ENCODE measurements at regions not wholly inside any gene's neighbourhood (a gene's known extent, or its start where the extent isn't known, plus 50 kb on each side); places are given as distances from the start of the nearest gene placed in this dataset.

GRCh38 chr10:3528271-3528670 lies 256.7 kb downstream of the KLF6 start:
- FAIRE-seq = no peak
- DNase-seq (ENCODE audit: insufficient read length, low spot score) = no peak

GRCh38 chr10:3527869-3528268 lies 257.1 kb downstream of the KLF6 start:
- no peak for DNase-seq (ENCODE audit: insufficient read length, low spot score)

GRCh38 chr10:3526727-3527501 lies 258.1 kb downstream of the KLF6 start:
- no peak for DNase-seq (ENCODE audit: insufficient read length, low spot score)
- no peak for FAIRE-seq

More at GRCh38 chr10:3527869-3528268, 257.1 kb downstream of the KLF6 start:
- no peak for FAIRE-seq

GRCh38 chr10:3525832-3526449 lies 259.1 kb downstream of the KLF6 start:
- FAIRE-seq = no peak
- no peak for DNase-seq (ENCODE audit: insufficient read length, low spot score)

DNA sequence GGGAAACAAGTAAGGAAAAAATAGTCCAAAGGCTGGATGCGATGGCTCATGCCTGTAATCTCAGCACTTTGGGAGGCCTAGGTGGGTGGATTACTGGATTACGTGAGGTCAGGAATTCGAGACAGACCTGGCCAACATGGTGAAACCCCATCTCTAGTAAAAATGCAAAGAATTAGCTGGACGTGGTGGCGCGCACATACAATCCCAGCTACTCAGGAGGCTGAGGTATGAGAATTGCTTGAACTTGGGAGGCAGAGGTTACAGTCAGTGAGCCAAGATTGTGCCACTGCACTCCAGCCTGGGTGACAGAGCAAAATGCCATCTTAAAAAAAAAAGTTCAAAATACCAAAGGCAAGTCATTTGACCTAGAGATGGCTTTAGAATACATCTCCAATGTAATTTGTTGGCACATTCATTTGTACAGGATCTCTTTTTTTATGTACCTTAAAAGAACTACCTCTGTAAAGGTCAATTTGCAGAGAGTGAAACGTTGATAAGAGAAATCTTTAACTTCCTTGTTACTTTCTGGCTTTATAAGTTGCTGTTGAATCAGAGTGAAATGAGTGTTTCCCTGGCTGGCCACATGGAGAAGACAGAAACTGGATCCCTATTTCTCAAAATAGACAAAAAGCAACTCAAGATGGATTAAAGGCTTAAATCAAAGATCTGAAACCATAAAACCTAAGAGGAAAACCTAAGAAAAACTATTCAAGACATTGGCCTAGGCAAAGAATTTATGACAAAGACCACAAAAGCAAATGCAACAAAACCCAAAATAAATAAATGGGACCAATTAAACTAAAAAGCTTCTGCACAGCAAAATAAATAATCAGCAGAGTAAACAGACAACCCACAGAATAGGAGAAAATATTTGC lies 260.7 kb downstream of the KLF6 start:
- FAIRE-seq (no peak), DNase-seq (ENCODE audit: insufficient read length, low spot score) (no peak)

DNA sequence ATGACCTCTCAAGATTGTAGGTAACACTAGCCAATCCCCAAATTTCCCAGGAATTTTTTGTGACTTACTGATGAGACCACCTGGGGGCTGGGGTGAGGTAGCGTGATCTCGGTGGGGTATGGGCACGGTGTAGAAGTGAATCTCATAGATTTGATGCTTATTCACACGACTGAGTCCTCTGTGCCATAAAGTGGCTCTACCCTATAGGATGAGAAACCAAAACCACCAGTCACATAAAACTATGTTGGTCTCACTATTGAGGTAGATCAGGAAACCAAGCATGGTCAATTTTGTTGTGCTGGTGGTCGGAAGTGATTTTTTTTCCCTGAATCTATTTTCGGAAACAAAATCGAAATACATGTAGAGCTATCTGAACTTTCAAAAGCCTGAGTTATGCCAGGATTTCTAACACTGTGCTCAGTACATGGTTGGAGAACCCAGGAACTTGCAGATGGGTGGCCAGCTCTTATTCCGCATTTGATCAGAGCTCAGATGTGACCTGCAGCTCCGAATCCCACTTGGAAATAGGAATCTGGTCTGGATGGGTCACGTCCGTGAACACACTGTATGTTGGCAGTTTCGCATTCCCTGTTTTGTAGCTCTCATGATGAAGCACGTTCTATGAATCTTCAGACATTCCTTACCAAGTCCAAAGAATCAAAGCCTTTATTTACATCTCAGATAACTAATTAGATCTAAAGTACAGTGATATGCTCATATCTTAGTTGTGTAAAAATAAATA lies 261.5 kb downstream of the KLF6 start:
- FAIRE-seq (no peak), DNase-seq (ENCODE audit: insufficient read length, low spot score) (no peak)

DNA sequence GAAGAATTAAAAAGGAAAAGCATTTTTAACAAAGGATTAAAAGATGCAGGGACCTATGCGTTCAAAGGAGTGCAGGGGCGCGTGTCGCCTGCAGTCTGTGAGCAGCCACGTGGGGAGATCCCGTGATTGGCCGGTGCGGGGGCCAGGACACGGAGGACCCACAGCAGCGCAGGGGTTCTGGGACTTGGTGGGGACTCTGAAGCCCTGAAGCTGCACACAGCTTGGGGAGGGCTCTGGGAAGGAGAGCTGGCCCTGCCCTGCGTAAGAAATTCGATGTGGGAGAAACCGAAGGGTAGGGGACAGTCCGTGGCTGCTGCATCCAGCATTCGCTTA lies 268.1 kb downstream of the KLF6 start:
- DNase-seq (ENCODE audit: insufficient read length, low spot score) = no peak
- no peak for FAIRE-seq

DNA sequence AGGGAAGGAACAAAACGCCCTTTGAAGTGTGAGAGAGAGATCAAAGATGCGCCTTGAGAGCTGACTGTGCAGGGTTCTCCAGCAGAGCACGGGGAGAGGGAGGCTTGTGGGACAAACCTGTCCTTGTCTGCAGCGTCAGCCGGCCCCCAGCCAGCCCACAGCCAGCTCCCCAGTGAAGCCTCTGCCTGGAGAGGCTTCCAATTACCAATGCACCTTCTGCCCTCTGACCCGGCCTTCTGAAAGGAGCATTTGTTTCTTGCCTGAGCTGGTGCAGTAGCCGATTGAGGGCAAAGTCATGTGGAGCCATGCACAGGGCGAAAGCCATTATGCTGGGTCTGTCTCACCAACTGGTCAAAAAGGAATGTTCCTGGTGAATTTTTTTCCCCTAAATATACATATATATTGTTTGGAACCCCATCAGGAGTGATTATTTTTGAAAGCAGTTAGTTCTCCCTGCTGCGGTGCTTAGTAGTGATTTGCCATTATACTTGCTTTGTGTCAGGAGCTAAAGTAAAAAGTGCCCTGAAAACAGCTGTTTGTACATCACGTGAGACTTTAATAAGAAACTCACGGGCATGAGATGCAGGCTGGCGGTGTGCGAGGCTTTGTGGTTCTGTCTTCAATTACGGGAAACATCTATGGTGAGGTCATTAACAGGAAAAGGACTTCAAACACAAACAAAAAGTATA lies 268.6 kb downstream of the KLF6 start:
- DNase-seq (ENCODE audit: insufficient read length, low spot score) (no peak), FAIRE-seq (no peak)

DNA sequence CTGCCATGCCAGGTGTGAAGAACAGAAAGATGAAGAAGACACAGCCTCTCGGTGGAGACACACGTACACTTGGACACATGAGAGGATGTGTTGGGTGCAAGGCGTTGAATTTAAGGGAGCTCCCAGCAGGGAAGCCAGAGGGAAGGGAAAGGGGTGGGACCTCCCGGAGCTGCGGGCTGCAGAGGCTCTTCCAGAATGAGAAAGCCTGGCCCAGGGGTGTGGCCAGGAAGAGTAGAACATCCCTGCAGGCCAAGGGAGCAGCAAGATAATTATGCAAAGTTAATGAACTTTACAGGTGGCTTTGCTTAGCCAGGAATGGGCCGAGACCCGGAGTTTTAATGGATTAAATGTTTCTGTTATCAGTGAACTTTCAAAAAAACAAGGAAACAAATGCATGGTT lies 270.3 kb downstream of the KLF6 start:
- no peak for FAIRE-seq
- DNase-seq (ENCODE audit: insufficient read length, low spot score) = no peak

- no peak for FAIRE-seq
Measured at GRCh38 chr10:3512263-3512662, 272.7 kb downstream of the KLF6 start.

DNA sequence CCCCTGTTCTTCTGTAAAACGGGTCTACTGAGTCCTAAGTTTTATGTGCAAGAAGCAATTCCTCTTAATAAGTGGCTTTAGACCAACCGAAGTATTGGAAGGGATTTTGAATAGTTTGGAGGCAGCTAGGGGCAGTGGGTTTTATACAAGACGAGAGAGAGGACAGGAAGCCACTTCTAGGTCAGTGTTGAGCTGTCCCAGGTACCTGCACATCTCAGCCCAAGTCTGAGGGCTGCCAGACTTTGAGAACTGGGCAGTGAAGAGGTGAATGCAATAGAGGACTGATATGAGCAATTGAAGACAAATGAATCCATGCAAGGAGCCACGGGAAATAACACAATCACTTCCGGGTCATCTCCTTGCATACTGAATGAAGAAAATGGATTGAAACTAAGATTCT lies 273.5 kb downstream of the KLF6 start:
- FAIRE-seq (no peak), DNase-seq (ENCODE audit: insufficient read length, low spot score) (no peak)

More at GRCh38 chr10:3512263-3512662, 272.7 kb downstream of the KLF6 start:
- no peak for DNase-seq (ENCODE audit: insufficient read length, low spot score)

DNA sequence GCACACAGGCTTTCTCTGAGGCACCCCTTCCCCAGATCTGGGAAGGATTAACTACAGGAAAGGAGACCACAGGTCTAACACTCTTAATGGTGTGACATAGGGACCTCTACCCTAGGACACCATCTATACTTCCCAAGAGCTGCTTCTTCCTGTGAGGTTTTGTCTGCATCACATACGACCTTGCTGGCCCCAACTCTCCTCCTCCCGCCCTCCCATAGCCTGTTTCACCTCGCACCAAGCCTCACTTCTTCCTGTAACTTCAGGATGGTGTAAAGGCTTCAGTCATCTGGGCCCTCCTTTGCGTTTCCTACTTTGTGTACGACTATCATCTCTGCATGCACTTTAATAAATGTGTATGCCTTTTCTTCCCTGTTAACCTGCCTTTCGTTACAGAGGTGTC lies 274.3 kb downstream of the KLF6 start:
- no peak for DNase-seq (ENCODE audit: insufficient read length, low spot score)
- FAIRE-seq = no peak

GRCh38 chr10:3509355-3509754 lies 275.7 kb downstream of the KLF6 start:
- no peak for DNase-seq (ENCODE audit: insufficient read length, low spot score)
- FAIRE-seq = no peak

GRCh38 chr10:3503299-3503698 lies 281.7 kb downstream of the KLF6 start:
- no peak for FAIRE-seq
- no peak for DNase-seq (ENCODE audit: insufficient read length, low spot score)

GRCh38 chr10:3502673-3503072 lies 282.3 kb downstream of the KLF6 start:
- no peak for FAIRE-seq
- no peak for DNase-seq (ENCODE audit: insufficient read length, low spot score)

- no peak for FAIRE-seq
- DNase-seq (ENCODE audit: insufficient read length, low spot score) = no peak
Measured at GRCh38 chr10:3500408-3500856, 284.6 kb downstream of the KLF6 start.

DNA sequence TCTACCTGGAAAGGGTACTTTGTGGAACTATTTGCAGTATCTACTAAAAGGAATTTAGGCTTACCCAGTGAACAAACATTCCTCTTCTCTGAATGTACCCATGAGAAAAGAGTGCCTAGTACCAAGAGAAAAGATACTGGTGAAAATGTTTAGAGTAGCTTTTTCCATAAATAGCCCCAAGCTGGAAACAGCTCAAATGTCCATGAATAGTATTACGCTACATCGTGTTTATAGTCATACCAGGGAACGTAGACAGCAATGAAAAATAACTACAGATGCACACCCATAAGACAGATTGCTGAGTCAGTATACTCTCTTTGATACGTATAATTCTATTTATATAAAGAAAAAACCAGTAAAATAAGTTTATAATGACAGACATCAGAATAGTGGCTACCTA lies 285.9 kb downstream of the KLF6 start:
- FAIRE-seq = no peak

GRCh38 chr10:3497581-3497980 lies 287.4 kb downstream of the KLF6 start:
- DNase-seq (ENCODE audit: insufficient read length, low spot score) = no peak
- no peak for FAIRE-seq

More for the DNA sequence above, 285.9 kb downstream of the KLF6 start:
- no peak for DNase-seq (ENCODE audit: insufficient read length, low spot score)

DNA sequence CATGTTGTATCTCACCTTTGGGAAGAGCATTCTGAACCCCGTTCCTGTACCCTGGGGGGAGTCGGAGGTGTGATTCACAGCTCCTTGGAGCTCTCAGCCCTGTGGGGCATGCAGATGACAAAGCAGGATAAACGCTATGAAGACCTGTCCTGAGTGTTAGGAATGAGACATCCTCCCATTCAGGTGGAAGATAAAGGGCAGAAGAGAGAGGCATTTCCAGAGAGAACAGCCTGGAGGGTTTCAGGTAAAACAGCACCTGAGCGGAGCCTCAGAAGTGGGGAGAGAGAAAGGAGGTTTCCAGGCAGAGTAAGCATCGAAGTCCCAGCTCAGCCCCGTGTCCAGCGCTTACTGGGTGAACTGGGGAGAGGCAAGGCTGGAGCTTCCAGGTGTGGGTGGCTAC lies 288.9 kb downstream of the KLF6 start:
- FAIRE-seq (no peak), DNase-seq (ENCODE audit: insufficient read length, low spot score) (no peak)

GRCh38 chr10:3495281-3495680 lies 289.7 kb downstream of the KLF6 start:
- DNase-seq (ENCODE audit: insufficient read length, low spot score) (no peak), FAIRE-seq (no peak)

Data from GM19239 (cell line).